Thyroid gland (tissue), 4 donors: ENCODE measurements at regions not wholly inside any gene's neighbourhood (a gene's known extent, or its start where the extent isn't known, plus 50 kb on each side); places are given as distances from the start of the nearest gene placed in this dataset.

Experiments used
- POLR2A ChIP-seq, 2 donors: fragments of 450-650 bp; IDR thresholded peaks; one replicate each; pipeline ENCODE4 v1.6.1; 2017; ENCODE audit warnings: antibody characterized with exemption in 2 of 2, mild to moderate bottlenecking in 2 of 2, moderate library complexity in 1 of 2
- TF ChIP-seq, protein P1 (sequence below), 6 experiments: fragments of 200-600 bp in 3 of 6; fragments of 450-650 bp in 3 of 6; sonication (generic) in 3 of 6; IDR thresholded peaks; one replicate each; pipeline ENCODE4 v1.5.1; 2016 to 2019; ENCODE audit warnings: antibody characterized with exemption in 6 of 6, mild to moderate bottlenecking in 2 of 6, inconsistent platforms in 1 of 6, moderate library complexity in 1 of 6

DNA sequence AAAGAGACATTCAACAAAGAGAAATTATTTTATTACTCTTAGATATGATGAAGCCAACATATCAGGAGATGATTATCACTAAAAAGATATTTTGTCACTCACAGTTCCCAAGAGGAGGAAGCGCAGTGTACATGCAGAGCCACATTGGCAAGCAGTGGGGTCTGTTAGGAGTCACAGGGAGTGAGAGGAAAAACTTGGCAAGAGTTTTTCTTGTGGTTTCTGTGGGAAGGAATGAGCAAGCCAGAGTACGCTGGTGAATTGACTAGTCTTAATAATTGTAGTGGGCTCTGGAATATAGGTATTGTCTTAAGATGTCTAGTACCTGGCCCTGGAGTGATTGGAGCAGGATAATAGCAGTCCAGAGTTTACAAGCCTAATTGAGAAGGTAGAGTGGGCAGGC, 1095.2 kb downstream of the GRIK2 start:
- TF ChIP-seq, protein P1, sequence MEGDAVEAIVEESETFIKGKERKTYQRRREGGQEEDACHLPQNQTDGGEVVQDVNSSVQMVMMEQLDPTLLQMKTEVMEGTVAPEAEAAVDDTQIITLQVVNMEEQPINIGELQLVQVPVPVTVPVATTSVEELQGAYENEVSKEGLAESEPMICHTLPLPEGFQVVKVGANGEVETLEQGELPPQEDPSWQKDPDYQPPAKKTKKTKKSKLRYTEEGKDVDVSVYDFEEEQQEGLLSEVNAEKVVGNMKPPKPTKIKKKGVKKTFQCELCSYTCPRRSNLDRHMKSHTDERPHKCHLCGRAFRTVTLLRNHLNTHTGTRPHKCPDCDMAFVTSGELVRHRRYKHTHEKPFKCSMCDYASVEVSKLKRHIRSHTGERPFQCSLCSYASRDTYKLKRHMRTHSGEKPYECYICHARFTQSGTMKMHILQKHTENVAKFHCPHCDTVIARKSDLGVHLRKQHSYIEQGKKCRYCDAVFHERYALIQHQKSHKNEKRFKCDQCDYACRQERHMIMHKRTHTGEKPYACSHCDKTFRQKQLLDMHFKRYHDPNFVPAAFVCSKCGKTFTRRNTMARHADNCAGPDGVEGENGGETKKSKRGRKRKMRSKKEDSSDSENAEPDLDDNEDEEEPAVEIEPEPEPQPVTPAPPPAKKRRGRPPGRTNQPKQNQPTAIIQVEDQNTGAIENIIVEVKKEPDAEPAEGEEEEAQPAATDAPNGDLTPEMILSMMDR (IDR thresholded peaks at IDR 0.05): no peak
- TF ChIP-seq POLR2A (IDR thresholded peaks at IDR 0.05): no peak
